GM19043 (cell line): ENCODE measurements at regions not wholly inside any gene's neighbourhood (a gene's known extent, or its start where the extent isn't known, plus 50 kb on each side); places are given as distances from the start of the nearest gene placed in this dataset.

Source experiments
- ATAC-seq: cut with Tn5 transposase; IDR thresholded peaks from one replicate; pipeline ENCODE4 v1.9.1; 2021; ENCODE audit warnings: low read depth; ENCODE audit not compliant: unreplicated experiment

DNA sequence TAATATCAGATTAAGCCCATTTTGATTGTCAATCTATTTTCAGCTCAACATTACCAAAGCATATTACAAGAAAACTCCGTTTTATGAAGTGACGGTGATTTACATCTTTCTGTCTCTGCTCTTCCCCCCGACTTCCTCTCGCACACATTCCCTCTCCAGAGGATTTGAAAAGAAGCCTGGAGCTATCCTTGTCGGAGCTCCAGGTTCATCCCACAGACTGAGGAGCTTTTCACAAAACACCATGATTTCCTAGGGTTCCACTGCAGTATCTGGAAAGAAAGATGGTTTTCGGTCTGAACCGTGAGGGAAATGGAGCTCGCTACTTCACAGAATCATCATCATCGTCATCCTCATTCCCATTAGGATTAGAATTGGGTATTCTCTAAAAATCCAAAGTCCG, 655.5 kb upstream of the MGMT start:
- ATAC-seq = no peak

DNA sequence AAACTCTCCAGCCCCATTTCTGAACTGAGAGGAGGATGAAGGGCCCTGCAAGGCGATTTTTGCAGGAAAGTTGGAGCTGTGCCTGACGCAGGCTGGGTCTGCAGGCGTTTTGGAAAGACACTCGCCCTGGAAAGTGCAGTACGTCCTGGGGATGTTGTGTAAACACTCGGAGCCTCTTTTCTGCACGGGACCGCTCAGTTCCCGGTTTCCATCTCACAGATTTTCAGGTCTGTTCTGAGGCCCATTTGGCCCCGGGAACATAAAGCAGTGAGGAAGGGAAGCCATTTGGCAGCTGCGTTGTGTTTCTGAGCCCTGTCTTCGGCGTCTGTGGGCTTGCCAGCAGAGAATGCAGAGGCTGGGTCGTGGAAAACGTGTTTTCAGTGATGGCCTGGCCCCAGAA, 655.0 kb upstream of the MGMT start:
- ATAC-seq = no peak

DNA sequence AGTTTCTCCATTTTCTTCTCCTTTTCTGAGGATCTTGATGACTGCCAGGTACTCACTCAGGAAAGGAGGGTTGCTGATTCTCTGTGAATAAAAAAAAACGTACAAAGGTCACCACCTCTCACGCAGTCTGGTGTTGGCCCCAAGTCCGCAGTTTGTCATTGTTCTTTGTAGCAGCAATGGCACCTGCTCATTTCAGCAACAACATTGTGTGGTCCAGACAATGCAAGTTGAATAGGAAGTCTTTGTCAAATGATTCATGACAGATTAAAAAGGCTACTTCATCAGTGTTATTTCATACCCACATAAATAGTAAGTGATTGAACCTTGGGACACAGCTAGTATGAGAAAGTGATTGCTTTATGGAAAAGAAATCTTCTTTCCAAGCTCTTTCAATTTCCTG, 653.5 kb upstream of the MGMT start:
- no peak for ATAC-seq

DNA sequence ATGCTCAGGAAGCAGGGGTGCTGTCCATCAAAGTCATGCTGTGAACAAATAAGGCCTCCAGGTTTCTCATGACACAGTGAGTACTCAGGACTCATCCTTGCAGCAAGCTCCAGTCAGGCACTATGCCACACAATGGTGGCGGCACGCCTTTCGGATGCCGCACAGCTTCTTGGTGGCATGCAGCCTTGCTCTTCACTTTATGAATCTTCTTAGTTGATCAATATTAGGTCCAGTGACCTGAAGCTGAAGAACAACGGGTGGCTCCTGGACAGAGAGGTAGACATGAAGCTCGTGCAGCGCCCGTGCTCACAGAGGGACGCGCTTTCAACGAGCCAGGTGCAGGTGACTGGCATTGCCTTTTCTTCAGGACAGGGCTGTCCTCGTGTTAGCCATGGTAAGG, 653.0 kb upstream of the MGMT start:
- no peak for ATAC-seq

DNA sequence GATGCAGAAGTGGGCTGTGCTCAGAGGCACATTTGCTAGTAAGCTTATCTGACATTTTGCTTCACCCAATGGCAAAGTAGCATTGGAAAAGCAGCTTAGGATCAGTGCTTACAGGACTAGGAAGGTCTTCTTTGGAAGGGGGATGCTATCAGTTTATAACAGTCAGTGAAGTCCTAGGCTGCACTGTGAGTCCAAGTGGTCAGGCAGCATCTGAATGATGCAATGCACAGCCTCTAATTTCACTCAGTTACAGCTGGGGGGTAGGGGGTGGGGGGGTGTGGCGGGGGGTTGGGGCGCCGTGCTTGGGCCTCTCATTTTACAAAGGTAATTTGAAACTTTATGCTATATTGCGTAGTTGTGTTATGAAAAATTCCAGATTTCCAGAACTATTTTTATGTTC, 652.3 kb upstream of the MGMT start:
- no peak for ATAC-seq

DNA sequence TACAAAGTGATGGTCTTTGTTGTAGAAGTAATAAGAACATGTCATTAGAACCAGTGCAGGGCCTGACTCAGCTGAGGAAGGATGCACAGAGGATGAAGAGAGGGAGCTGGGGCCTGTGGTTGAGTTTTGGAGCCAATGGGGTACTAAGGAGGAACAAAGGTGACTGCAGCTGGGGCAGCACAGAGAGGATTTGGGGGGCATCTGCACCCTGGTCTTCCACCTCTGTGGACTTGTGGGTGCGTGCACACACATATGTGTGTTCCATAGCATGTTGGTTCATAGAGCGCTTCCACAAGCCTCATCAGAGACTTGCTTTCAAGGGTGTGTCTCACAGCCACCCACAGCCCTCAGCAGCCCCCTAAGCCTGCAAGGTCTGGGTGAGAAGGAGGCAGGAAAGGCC, 650.3 kb upstream of the MGMT start:
- no peak for ATAC-seq

DNA sequence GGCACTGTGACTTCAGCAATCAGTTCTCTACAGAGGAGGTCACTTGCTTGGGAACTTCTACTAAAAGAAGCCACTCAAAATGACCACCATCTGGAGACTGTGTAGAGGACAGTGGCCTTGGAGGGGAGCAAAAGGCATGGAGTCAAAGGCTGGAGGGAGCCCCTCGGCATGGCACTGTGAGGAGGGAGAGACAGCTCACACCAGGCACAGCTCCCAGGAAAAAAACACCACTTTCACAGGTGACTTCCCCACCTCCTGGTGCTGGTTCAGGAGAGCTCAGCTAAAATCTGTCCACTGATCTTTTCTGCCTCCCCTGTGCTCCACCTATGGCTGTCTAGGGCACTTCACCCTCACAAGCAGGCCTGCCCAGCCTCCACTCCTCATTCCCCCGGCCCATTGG, 649.4 kb upstream of the MGMT start:
- ATAC-seq = no peak

DNA sequence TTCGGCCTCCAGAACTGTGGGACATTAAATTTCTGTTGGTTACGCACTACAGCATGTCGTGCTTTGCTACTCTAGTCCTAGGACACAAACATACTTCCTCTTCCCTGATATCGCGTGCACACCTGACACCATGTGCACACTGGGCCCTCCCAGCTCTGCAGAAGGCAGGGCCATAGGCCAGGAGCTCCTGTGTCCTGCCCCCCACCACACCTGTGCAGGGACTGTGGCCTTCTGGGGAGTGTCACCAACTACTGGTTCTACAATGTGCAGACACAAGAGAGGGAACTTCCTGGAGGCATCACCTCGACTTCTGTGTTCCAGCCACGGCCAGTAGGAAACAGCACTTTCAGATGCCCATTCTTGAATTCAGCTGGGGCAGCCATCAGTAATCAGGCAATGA, 646.4 kb upstream of the MGMT start:
- ATAC-seq = no peak

DNA sequence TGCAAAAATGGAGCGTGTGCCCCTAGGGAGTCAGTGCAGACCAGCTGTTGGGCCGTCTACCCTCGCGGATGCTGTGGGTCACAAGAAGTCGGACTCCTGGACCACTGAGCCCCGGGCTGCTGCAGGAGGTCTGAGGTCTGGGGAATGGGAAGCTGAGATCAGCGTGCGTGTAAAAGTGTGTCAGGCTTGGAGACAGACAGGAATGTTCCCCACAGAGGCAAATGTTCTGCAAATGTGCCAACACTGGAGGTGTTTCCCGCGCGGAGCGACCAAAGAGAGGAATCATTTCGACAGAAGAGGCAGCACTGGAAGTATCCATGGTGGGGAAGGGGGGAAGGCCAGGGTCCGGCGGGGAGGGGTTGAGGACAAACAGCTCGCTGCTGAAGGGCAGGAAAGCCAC, 643.8 kb upstream of the MGMT start:
- ATAC-seq = no peak

DNA sequence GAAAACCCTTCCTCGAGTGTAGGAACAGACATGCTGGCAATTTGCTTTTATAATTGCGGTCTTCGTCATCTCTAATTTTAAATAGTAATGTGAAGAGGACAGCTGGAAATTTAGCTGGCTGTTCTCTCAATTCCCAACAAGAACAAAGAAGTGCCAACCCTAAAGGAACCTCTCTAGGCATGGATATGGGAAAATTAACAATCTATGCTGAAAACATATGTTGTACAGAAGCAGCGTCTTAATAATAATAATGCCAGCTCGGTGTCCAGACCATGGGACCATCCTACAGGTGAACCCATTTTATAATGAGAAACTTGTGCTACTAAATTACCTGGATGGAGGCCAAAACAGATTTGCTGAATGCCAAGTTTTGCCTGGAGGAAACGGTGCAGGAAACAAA, 641.4 kb upstream of the MGMT start:
- ATAC-seq = no peak

DNA sequence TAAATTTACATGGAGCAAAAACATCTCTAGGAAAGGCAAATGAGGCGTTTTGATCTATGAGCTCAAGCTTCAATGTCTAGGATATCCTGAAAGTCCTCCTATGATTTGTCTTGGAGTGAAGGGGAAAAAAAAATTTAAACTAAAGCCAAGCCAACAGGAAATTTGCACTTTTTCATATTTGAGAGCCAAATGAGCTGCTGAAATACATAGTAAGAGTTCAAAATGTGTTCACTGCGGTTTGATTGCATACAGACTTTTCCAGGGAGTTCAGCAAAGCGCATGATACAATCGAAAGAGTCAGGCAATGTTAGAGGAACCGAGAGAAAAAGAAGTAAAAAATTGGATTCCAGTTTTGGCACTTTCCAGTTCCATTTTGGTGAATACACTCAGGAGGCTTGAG, 633.4 kb upstream of the MGMT start:
- no peak for ATAC-seq

DNA sequence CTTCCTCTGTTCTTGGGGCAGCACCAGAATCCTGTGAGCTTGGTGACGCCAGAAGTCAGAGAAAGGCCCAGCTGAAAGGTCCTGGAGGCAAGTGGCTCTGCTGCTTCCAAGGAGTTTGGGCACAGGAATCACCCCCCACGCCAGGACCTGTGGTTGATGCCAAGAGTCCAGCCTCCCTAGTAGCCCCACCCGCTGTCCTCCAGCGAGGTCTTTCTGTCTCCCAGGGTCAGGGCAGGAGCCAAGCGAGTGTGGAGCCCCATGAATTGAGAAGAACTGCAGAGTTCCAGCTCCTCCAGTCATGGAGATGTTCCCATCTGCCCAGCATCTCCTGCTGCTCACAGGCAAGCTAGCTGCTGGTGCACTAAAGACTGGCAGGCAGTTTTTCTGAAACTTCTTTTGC, 631.7 kb upstream of the MGMT start:
- no peak for ATAC-seq

DNA sequence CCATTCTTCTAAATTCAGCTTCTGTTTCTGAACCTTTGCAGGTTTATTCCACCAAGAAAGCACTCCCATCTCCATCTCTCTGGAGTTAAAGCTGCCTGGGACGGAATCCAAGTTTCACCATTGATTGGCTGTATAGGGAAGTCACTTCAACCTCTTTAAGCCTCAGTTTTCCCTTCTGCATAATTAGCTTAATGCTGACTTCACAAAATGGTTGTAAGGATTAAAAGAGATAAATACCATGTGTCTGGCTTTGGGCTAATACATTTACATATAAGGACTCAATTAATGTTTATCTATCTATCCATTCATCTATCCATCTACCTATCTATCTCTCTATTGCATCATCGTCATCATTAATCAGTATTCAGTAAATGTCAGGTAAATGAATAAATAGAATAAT, 629.6 kb upstream of the MGMT start:
- no peak for ATAC-seq

DNA sequence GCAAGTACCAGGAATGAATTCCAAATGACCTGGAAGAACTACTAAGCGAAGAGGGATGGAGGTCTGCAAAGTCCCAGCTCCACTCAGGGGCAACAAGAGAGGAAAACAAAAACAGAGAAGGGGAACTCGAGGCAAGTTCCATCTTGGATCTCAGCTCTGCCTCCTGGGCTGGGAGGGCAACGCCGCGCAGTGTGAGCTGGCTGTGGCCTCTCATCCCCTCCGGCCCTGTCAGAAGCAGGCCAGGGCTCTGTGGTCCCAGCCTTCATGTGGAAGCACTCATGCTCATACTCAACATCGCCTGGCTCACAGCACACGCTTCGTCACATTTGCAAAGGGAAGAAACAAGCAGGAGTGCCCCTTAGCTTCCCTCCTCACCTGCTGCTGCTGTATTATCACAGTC, 627.9 kb upstream of the MGMT start:
- no peak for ATAC-seq

DNA sequence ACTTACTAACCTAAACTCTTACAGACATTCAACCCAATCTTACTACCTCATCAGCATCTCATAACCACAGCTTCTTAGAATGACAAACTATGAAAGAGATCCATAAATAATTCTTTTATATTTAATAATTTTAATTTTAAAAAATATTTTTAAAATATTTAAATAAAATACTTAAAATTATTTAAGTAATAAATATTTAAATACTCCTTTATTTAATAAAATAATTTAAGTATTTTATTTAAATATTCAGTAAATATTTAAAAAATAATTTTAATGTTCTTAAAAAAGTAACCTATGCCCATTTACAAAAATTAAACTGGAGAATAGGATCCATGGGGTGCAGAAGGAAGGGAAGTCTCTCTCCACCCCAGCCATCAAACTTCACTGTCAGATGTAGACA, 627.3 kb upstream of the MGMT start:
- no peak for ATAC-seq

DNA sequence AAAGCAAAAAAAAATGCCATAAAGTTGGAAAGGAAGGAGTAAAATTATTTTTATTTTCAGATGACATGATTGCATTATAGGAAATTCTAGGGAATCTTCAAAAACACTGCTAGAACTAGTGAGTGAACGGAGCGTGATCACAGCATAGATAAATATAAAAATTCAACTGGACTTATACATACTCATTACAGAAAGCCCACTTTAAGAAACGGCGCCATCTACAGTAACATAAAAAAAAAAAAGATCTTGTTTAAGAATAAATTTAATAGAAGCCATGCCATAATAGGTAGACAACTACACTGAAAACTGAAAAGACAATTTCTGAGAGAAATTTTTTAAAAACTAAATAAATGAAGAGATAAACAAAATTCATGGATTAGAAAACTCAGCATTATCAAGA, 623.1 kb upstream of the MGMT start:
- ATAC-seq = no peak

DNA sequence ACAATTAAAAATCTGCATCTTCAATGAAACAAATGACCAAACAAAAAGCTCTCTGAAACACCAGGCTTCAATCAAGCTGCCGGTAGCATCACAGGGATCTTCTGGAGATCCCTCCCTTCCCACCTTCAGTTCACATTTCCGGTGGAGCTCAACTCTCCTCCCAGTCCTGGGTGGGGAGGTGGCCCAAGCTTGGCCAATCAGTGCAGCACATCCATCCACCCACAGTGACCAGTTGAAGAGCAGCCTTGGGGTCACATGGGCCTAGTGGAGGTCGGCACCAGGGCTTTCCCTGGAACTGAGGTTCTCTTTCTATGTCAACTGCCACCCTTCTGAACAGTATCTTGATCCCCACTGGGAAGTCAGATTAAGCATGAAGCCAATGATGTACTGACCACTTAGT, 620.1 kb upstream of the MGMT start:
- ATAC-seq = no peak

DNA sequence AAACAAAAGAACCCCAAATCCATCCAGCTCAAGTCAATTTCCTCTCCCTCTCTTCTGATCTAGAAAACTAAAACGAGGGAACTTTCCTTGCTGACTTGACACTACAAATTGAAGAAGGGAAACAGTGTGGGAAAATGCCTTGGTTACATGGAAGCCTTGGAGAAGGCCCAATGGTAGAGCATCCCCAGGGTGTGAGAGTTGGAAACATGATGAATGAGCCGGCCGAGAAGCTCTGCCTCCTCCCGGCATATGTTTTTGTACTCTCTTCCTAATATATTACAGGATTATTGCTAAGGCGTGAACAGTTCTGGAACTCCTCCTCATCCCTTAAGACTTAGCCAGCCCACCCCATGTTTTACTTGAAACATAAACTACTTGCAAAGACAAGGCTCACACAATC, 618.2 kb upstream of the MGMT start:
- ATAC-seq = no peak

DNA sequence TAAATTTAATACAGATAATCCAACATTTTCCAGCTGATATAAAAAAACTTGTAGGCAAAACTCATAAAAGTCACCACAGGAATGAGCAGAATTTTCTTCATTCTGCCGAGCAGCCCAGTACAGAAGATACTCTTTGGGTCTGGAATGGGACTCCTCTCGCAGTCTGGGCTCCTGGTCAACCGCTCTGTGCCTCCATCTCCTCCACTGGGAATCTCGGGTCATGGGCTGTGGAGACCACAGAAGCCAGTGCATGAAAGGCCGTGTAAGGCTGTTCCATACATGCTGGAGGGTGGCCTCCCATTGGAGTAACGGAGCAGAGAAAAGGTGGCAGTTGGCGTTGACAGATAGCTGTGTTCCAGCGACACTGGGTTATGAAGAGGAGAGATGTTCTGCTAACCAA, 616.4 kb upstream of the MGMT start:
- no peak for ATAC-seq

DNA sequence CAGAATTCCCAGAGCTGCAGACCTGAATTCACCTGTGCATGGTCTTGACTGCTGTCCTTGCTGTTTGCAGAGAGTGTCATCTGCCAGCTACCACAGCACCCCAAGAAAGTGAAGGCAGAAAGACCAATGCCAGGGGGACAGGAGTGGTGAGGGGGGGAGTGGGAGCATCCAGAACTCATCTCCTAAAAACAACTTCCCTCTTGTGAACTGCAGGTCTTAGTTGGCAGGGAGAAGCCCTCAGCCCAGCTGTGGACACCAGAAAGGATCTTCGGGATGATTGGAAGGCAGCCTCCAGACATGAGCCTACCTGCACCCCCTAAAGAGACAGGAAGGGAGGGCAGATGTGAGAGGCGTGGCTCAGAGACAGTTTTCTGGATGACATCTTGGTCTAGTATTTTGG, 615.8 kb upstream of the MGMT start:
- no peak for ATAC-seq

DNA sequence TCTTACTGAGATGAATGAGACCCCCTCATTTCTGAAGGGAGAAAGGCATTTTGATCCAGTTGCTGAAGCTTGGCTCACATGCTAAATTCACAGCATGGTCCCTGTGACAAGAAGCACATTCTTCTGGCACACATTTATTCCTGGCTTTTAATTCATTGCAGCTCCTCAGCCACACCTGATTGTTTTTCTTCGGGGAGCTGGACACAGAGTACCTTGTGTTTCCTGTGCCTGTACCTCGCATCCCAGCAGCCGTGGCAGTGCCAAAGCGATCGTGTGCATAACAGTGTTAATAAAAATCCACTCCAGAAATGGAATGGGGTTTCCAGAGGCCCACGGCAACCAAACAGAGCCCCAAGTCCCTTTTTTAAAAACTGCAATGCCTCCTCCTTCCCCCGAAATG, 615.3 kb upstream of the MGMT start:
- no peak for ATAC-seq

DNA sequence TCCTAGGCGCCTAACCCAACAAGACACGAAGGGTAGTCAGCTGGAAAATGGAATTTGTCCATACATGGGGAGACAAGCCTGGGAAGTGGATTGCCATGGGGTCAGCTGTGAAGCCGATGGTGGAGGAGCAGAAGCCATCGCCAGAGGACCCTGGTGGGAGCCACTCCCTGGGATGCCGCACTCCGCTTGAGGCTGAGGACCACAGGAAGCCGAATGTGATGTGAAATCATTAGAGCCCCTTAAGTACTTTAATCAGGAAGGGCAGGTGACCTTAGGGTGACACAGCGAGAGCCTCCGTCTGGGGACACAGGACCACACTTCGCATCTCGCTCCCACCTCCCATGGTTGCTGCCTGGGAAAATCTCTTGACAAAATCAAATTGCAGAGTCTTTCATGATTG, 614.6 kb upstream of the MGMT start:
- no peak for ATAC-seq

DNA sequence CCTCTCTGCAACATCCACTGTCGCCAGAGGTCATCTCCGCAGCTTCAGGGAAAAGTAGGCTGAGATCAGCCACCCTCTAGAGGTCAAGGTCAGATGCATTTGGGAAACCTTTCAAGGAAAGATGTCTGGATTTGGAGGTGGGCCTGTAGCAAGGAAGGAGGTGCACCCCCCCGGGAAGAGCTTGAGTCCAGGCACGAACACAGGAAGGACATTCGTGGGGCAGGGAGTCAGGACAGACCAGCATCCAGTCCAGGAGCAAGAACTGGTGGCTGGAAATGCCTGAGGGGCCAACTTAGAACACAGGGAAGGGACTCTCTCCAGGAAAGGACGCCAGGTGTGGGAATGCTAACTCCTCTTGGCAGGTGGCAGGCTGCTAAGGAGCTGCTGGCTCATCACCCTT, 614.1 kb upstream of the MGMT start:
- no peak for ATAC-seq

DNA sequence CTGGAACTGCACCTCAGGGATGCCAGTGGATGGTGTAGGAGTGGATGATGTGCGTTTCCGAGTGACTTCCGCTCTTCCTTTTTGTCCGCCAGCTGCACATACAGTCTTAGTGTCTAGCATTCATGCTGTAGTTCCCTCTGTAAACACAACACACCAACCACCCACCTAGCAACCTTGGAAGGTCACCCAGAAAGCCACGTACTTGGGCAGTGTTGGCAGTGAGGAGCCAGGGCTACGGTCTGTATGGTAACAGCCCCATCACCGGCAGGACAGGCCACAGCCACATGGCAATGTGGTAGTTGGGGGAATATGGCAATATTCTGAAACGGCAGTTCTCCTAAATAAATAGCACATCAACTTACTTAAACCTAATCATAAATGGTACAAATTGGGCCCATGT, 613.5 kb upstream of the MGMT start:
- no peak for ATAC-seq
